ENCODE measurements at regions not wholly inside any gene's neighbourhood (a gene's known extent, or its start where the extent isn't known, plus 50 kb on each side); places are given as distances from the start of the nearest gene placed in this dataset.

DNA sequence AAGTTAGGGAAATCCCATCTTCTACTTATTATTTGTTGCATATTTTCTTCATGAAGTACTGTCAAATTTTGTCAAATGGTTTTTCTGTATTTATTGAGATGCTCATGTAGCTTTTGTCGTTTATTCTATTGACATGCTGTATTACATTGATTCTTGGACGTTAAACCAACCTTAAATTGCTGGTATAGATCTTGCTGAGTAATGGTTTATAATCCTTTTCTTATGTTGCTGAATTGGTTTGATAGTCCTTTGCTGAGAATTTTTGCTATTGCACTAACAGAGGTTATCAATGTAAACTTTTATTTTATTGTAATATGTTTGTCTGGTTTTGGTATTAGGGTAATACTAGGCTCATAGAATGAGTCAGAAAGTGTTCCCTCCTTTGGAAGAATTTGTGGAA, 54.3 kb upstream of the COL6A5 start:
- H3K27ac ChIP-seq (ENCODE audit: low read length) = no peak overlapping the region
- H3K9me3 ChIP-seq (ENCODE audit: control insufficient read depth, insufficient read depth, low read depth, low read length) = no peaks in the 10 kb centered on the region
- intact Hi-C loops (cut with micrococcal nuclease; ENCODE audit: unreplicated experiment) = no loop called here
- ChIA-PET POLR2A (no interaction called here), CTCF (no interaction called here)
- TF ChIP-seq POLR2AphosphoS5 (IDR thresholded peaks at IDR 0.05; ENCODE audit: low read depth, low read length) = no peak
- TF ChIP-seq TCF7L2 (IDR thresholded peaks at IDR 0.05; ENCODE audit: low read depth, low read length) = no peak
- TF ChIP-seq SIN3A (IDR thresholded peaks at IDR 0.05; ENCODE audit: borderline replicate concordance, insufficient read depth, low read depth, low read length) = no peak
- TF ChIP-seq, protein P1, sequence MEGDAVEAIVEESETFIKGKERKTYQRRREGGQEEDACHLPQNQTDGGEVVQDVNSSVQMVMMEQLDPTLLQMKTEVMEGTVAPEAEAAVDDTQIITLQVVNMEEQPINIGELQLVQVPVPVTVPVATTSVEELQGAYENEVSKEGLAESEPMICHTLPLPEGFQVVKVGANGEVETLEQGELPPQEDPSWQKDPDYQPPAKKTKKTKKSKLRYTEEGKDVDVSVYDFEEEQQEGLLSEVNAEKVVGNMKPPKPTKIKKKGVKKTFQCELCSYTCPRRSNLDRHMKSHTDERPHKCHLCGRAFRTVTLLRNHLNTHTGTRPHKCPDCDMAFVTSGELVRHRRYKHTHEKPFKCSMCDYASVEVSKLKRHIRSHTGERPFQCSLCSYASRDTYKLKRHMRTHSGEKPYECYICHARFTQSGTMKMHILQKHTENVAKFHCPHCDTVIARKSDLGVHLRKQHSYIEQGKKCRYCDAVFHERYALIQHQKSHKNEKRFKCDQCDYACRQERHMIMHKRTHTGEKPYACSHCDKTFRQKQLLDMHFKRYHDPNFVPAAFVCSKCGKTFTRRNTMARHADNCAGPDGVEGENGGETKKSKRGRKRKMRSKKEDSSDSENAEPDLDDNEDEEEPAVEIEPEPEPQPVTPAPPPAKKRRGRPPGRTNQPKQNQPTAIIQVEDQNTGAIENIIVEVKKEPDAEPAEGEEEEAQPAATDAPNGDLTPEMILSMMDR (IDR thresholded peaks at IDR 0.05) = no peak
- TF ChIP-seq, protein P2, sequence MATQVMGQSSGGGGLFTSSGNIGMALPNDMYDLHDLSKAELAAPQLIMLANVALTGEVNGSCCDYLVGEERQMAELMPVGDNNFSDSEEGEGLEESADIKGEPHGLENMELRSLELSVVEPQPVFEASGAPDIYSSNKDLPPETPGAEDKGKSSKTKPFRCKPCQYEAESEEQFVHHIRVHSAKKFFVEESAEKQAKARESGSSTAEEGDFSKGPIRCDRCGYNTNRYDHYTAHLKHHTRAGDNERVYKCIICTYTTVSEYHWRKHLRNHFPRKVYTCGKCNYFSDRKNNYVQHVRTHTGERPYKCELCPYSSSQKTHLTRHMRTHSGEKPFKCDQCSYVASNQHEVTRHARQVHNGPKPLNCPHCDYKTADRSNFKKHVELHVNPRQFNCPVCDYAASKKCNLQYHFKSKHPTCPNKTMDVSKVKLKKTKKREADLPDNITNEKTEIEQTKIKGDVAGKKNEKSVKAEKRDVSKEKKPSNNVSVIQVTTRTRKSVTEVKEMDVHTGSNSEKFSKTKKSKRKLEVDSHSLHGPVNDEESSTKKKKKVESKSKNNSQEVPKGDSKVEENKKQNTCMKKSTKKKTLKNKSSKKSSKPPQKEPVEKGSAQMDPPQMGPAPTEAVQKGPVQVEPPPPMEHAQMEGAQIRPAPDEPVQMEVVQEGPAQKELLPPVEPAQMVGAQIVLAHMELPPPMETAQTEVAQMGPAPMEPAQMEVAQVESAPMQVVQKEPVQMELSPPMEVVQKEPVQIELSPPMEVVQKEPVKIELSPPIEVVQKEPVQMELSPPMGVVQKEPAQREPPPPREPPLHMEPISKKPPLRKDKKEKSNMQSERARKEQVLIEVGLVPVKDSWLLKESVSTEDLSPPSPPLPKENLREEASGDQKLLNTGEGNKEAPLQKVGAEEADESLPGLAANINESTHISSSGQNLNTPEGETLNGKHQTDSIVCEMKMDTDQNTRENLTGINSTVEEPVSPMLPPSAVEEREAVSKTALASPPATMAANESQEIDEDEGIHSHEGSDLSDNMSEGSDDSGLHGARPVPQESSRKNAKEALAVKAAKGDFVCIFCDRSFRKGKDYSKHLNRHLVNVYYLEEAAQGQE (IDR thresholded peaks at IDR 0.05; ENCODE audit: insufficient read depth in 1 of 2, low read depth in 2 of 2, low read length in 1 of 2) = no peak
- H3K27me3 ChIP-seq (ENCODE audit: control insufficient read depth, insufficient read depth, low read length) = peaks cover 2% of the 10 kb centered on the region
- no TSS peak for BruUV-seq (replicated peaks)
- in situ Hi-C loops (cut with HindIII; ENCODE audit: low pct_unique_long_range_greater_than_20kb, low sequenced_read_pairs) = no loop called here
- H3K4me1 ChIP-seq (ENCODE audit: control insufficient read depth, insufficient read depth, low read length) = no peaks in the 10 kb centered on the region
- ATAC-seq (no peak), DNase-seq (ENCODE audit: low read depth, low spot score) (no peak)
- no peak overlapping the region for H3K4me3 ChIP-seq (ENCODE audit: low read depth in 2 of 2, low read length in 2 of 2)
- H3K36me3 ChIP-seq (ENCODE audit: control insufficient read depth, insufficient read depth, low read length) = no peaks in the 10 kb centered on the region

DNA sequence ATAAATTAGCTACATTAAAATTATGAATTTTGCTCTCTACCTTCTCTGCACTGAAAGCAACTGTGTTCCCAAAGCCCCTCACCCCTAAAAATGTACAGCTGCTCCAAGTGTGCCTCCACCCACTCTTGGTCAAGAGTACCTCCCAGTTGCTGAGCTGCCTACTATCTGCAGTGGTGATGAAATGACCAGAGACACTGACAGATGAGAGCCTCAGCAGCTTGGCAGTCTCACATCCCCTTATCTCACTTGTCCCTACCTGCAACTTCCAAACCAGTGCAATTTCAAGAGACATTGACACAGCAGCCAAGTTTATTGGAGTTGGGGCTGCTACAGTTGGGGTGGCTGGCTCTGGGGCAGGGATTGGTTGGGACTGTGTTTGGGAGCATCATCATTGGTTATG, 52.2 kb upstream of the COL6A5 start:
- CTCF ChIA-PET = no interaction called here
- no peak for TF ChIP-seq POLR2AphosphoS5 (IDR thresholded peaks at IDR 0.05; ENCODE audit: low read depth, low read length)
- TF ChIP-seq, protein P1 (IDR thresholded peaks at IDR 0.05) = no peak
- TF ChIP-seq TCF7L2 (IDR thresholded peaks at IDR 0.05; ENCODE audit: low read depth, low read length) = no peak
- TF ChIP-seq, protein P2 (IDR thresholded peaks at IDR 0.05; ENCODE audit: insufficient read depth in 1 of 2, low read depth in 2 of 2, low read length in 1 of 2) = no peak
- TF ChIP-seq SIN3A (IDR thresholded peaks at IDR 0.05; ENCODE audit: borderline replicate concordance, insufficient read depth, low read depth, low read length) = no peak
- no peak overlapping the region for H3K4me3 ChIP-seq (ENCODE audit: low read depth in 2 of 2, low read length in 2 of 2)
- DNase-seq (ENCODE audit: low read depth, low spot score) (no peak), ATAC-seq (no peak)
- in situ Hi-C loops (cut with HindIII; ENCODE audit: low pct_unique_long_range_greater_than_20kb, low sequenced_read_pairs) = no loop called here
- H3K27ac ChIP-seq (ENCODE audit: low read length) = no peak overlapping the region
- intact Hi-C loops (cut with micrococcal nuclease; ENCODE audit: unreplicated experiment) = no loop called here
- no peaks in the 10 kb centered on the region for H3K36me3 ChIP-seq (ENCODE audit: control insufficient read depth, insufficient read depth, low read length)
- no peaks in the 10 kb centered on the region for H3K4me1 ChIP-seq (ENCODE audit: control insufficient read depth, insufficient read depth, low read length)
- POLR2A ChIA-PET = no interaction called here
- no peaks in the 10 kb centered on the region for H3K9me3 ChIP-seq (ENCODE audit: control insufficient read depth, insufficient read depth, low read depth, low read length)
- no TSS peak for BruUV-seq (replicated peaks)
- H3K27me3 ChIP-seq (ENCODE audit: control insufficient read depth, insufficient read depth, low read length) = peaks cover 4% of the 10 kb centered on the region
